ENCODE measurements at regions not wholly inside any gene's neighbourhood (a gene's known extent, or its start where the extent isn't known, plus 50 kb on each side); places are given as distances from the start of the nearest gene placed in this dataset.
"Not testable (repeated sequence)": the region's sequence is repeated elsewhere in the genome, so short reads cannot be mapped to it uniquely, and the experiment has no call there.

- no peak for DNase-seq
Observed at GRCh38 chr9:78909566-78909965, 612.6 kb downstream of the PSAT1 start.

GRCh38 chr9:78916884-78917283 lies 620.0 kb downstream of the PSAT1 start:
- not testable (repeated sequence) for DNase-seq

- no peak for DNase-seq
Observed at GRCh38 chr9:78918976-78919375, 622.1 kb downstream of the PSAT1 start.

- no peak for DNase-seq
Observed at GRCh38 chr9:78919701-78920100, 622.8 kb downstream of the PSAT1 start.

GRCh38 chr9:78921341-78921740 lies 624.4 kb downstream of the PSAT1 start:
- no peak for DNase-seq

GRCh38 chr9:78923966-78924659 lies 627.2 kb downstream of the PSAT1 start:
- DNase-seq, result no peak

GRCh38 chr9:78927099-78927940 lies 630.4 kb downstream of the PSAT1 start:
- DNase-seq, result no peak

- peak; percentile 53 to 62 for DNase-seq
Observed at GRCh38 chr9:78928625-78929405, 631.9 kb downstream of the PSAT1 start.

- no peak for DNase-seq
Observed at GRCh38 chr9:78930281-78930680, 633.4 kb downstream of the PSAT1 start.

- DNase-seq, result no peak
Observed at GRCh38 chr9:78932849-78933627, 636.1 kb downstream of the PSAT1 start.

GRCh38 chr9:78934880-78935279 lies 636.9 kb upstream of the TLE4 start:
- DNase-seq, result no peak

GRCh38 chr9:78938821-78939220 lies 632.9 kb upstream of the TLE4 start:
- no peak for DNase-seq

- DNase-seq, result no peak
Observed at GRCh38 chr9:78939311-78940065, 632.3 kb upstream of the TLE4 start.

GRCh38 chr9:78940121-78940855 lies 631.5 kb upstream of the TLE4 start:
- no peak for DNase-seq

- DNase-seq, result no peak
Observed at GRCh38 chr9:78954286-78954685, 617.5 kb upstream of the TLE4 start.

- DNase-seq, result no peak
Observed at GRCh38 chr9:78958892-78959291, 612.9 kb upstream of the TLE4 start.

GRCh38 chr9:78962156-78962555 lies 609.6 kb upstream of the TLE4 start:
- DNase-seq, result no peak

GRCh38 chr9:78963911-78964310 lies 607.9 kb upstream of the TLE4 start:
- DNase-seq, result no peak

- no peak for DNase-seq
Observed at GRCh38 chr9:78967596-78968217, 604.1 kb upstream of the TLE4 start.

- DNase-seq, result no peak
Observed at GRCh38 chr9:78970375-78970774, 601.4 kb upstream of the TLE4 start.
